K562 (cell line): ENCODE measurements at regions not wholly inside any gene's neighbourhood (a gene's known extent, or its start where the extent isn't known, plus 50 kb on each side); places are given as distances from the start of the nearest gene placed in this dataset.

ENCODE experiments used
- ATAC-seq: fragments of 200-7000 bp; cut with Tn5 transposase; 3 replicates; pipeline ENCODE4 v1.9.1; 2020; ENCODE audit warnings: moderate library complexity
- BruUV-seq: library from RNA; stranded (reverse); fragments of 400-500 nt; replicated peaks from 2 replicates; lab custom pipeline; 2021; lab: Mats Ljungman, UMichigan
- CTCF ChIA-PET: fragments of 300-600 bp; formaldehyde crosslinking; extraction: SDS; loops from one replicate; lab custom pipeline; 2021; ENCODE audit warnings: low intra/inter-chr PET ratio; lab: Yijun Ruan, JAX
- POLR2A ChIA-PET: fragments of 300-600, 350-650 bp; sonication (Branson Sonifier 250); formaldehyde crosslinking; extraction: SDS; loops from one replicate; lab custom pipeline; 2021; ENCODE audit warnings: antibody characterized with exemption, inconsistent platforms; lab: Yijun Ruan, JAX
- DNase-seq, 4 experiments: peaks; one replicate each; pipeline versions ENCODE4 v3.0.0 to v3.0.0-alpha.2; 2011 to 2018; ENCODE audit warnings: low spot score in 3 of 4, mixed read lengths in 3 of 4; ENCODE audit errors: extremely low read depth in 1 of 4
- FAIRE-seq: peaks from 2 replicates; lab custom pipeline; 2011; peaks lifted over from hg19 to GRCh38; lab: Jason Lieb, UNC
- H2AFZ ChIP-seq: 2 replicates; pipeline ENCODE4 v1.6.0; 2011; ENCODE audit warnings: low read depth, low read length, control low read depth, inconsistent platforms
- H3K27ac ChIP-seq: fragments of 200-600 bp; 3 replicates; pipeline ENCODE4 v1.8.0; 2011; ENCODE audit warnings: low read depth, mild to moderate bottlenecking, control low read depth, inconsistent platforms, low read length, moderate library complexity, mixed read lengths; ENCODE audit errors: extremely low read depth
- H3K27me3 ChIP-seq, 2 experiments: fragments of 300-600 bp in 1 of 2; 2 replicates in 1 of 2; 3 replicates in 1 of 2; pipeline versions ENCODE4 v1.6.0 to v1.8.0; 2011; ENCODE audit warnings: inconsistent platforms in 2 of 2, low read length in 2 of 2, mild to moderate bottlenecking in 1 of 2, mixed read lengths in 1 of 2, moderate library complexity in 1 of 2; ENCODE audit not compliant: control insufficient read depth in 2 of 2, insufficient read depth in 2 of 2
- H3K36me3 ChIP-seq: fragments of 300-600 bp; 3 replicates; pipeline ENCODE4 v1.8.0; 2011; ENCODE audit warnings: mild to moderate bottlenecking, low read length, inconsistent platforms; ENCODE audit not compliant: control insufficient read depth, insufficient read depth
- H3K4me1 ChIP-seq, 2 experiments: fragments of 200-600 bp in 1 of 2; replicated peaks in 1 of 2; 2 replicates in 1 of 2; 3 replicates in 1 of 2; pipeline versions ENCODE4 v1.5.1 to v1.8.0; 2011; ENCODE audit warnings: inconsistent platforms in 2 of 2, low read length in 2 of 2, mild to moderate bottlenecking in 1 of 2, mixed read lengths in 1 of 2, moderate library complexity in 1 of 2; ENCODE audit not compliant: control insufficient read depth in 2 of 2, insufficient read depth in 2 of 2
- H3K4me2 ChIP-seq: 2 replicates; pipeline ENCODE4 v1.6.1; 2011; ENCODE audit warnings: low read length, control low read depth, inconsistent platforms, mixed read lengths; ENCODE audit not compliant: insufficient read depth
- H3K4me3 ChIP-seq: fragments of 200-600 bp; sonication (generic), shearing (Covaris generic); 2 replicates; pipeline ENCODE4 v1.5.1; 2016; ENCODE audit warnings: control low read depth, inconsistent platforms
- H3K79me2 ChIP-seq: fragments of 200-600 bp; 3 replicates; pipeline ENCODE4 v1.8.0; 2011; ENCODE audit warnings: low read length, inconsistent platforms; ENCODE audit not compliant: control insufficient read depth, insufficient read depth
- H3K9ac ChIP-seq, 2 experiments: 2 replicates each; pipeline versions ENCODE4 v1.6.0 to v1.6.1; 2011; ENCODE audit warnings: low read depth in 2 of 2, low read length in 2 of 2, control low read depth in 1 of 2, inconsistent platforms in 1 of 2, mild to moderate bottlenecking in 1 of 2, mixed read lengths in 1 of 2; ENCODE audit not compliant: insufficient read depth in 1 of 2
- H3K9me1 ChIP-seq: one replicate; pipeline ENCODE4 v1.6.0; 2011; ENCODE audit warnings: inconsistent platforms, mild to moderate bottlenecking, low read length, moderate library complexity; ENCODE audit not compliant: control insufficient read depth, insufficient read depth
- H3K9me3 ChIP-seq: replicated peaks from 2 replicates; pipeline ENCODE4 v1.5.1; 2011; ENCODE audit warnings: low read depth, low read length, inconsistent platforms; ENCODE audit not compliant: control insufficient read depth, insufficient read depth
- H4K20me1 ChIP-seq: replicated peaks from 2 replicates; pipeline ENCODE4 v1.6.1; 2011; ENCODE audit warnings: low read length, inconsistent platforms, mixed read lengths; ENCODE audit not compliant: control insufficient read depth, insufficient read depth
- HDAC6 ChIP-seq: IDR thresholded peaks from 2 replicates; pipeline ENCODE4 v1.6.1; 2012; ENCODE audit warnings: low read depth, mild to moderate bottlenecking, control low read depth, inconsistent platforms, low read length, moderate library complexity
- MTA2 ChIP-seq: fragments of 450-650 bp; IDR thresholded peaks from 2 replicates; pipeline ENCODE4 v1.6.1; 2016; ENCODE audit warnings: low read depth
- ZNF449 ChIP-seq: fragments of 250-450 bp; sonication (Bioruptor Pico); IDR thresholded peaks from 2 replicates; pipeline ENCODE4 v1.8.0; 2022; ENCODE audit warnings: moderate library complexity, mild to moderate bottlenecking, inconsistent platforms
- WGBS: fragments of 100-300 bp; shearing (Covaris generic); methylation state at CpG from one replicate; pipeline ENCODE4 v1.1.6; 2016; ENCODE audit warnings: low coverage, mixed read lengths; ENCODE audit not compliant: insufficient coverage; ENCODE audit errors: missing lambda C conversion rate; 5-methylcytosine and 5-hydroxymethylcytosine counted together
- in situ Hi-C: fragments of 300-500 bp; cut with MboI; formaldehyde crosslinking; loops from 4 replicates; pipeline ENCODE4 v1.15.0; 2018; ENCODE audit warnings: inconsistent platforms, mixed read lengths
- intact Hi-C: fragments of 100-400 bp; cut with micrococcal nuclease; formaldehyde crosslinking; loops from 2 replicates; pipeline ENCODE4 v1.14.2; 2022
- TF ChIP-seq, protein P1 (sequence below), 2 experiments: IDR thresholded peaks; 2 replicates each; pipeline ENCODE4 v1.6.1; 2011; ENCODE audit warnings: borderline replicate concordance in 1 of 2, control low read depth in 1 of 2, low read depth in 1 of 2, low read length in 1 of 2, mild to moderate bottlenecking in 1 of 2, mixed read lengths in 1 of 2, moderate library complexity in 1 of 2; ENCODE audit not compliant: insufficient read depth in 1 of 2, insufficient read length in 1 of 2, poor library complexity in 1 of 2, severe bottlenecking in 1 of 2; ENCODE audit errors: extremely low read depth in 1 of 2
- TF ChIP-seq, protein P2 (sequence below), 2 experiments: fragments of 450-650 bp in 1 of 2; sonication (generic) in 1 of 2; formaldehyde crosslinking in 1 of 2; IDR thresholded peaks; 2 replicates each; pipeline versions ENCODE4 v1.7.1 to v1.9.0; 2016 to 2022; ENCODE audit warnings: inconsistent platforms in 1 of 2, mild to moderate bottlenecking in 1 of 2, missing genetic modification reagents in 1 of 2

- no peak for TF ChIP-seq HDAC6
- TF ChIP-seq MTA2: no peak
- no peak for TF ChIP-seq ZNF449
- TF ChIP-seq, protein P1, sequence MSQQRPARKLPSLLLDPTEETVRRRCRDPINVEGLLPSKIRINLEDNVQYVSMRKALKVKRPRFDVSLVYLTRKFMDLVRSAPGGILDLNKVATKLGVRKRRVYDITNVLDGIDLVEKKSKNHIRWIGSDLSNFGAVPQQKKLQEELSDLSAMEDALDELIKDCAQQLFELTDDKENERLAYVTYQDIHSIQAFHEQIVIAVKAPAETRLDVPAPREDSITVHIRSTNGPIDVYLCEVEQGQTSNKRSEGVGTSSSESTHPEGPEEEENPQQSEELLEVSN (IDR thresholded peaks at IDR 0.05; ENCODE audit: borderline replicate concordance in 1 of 2, extremely low read depth in 1 of 2, insufficient read depth in 1 of 2, insufficient read length in 1 of 2, low read depth in 1 of 2, low read length in 1 of 2, poor library complexity in 1 of 2, severe bottlenecking in 1 of 2): no peak
- TF ChIP-seq, protein P2, sequence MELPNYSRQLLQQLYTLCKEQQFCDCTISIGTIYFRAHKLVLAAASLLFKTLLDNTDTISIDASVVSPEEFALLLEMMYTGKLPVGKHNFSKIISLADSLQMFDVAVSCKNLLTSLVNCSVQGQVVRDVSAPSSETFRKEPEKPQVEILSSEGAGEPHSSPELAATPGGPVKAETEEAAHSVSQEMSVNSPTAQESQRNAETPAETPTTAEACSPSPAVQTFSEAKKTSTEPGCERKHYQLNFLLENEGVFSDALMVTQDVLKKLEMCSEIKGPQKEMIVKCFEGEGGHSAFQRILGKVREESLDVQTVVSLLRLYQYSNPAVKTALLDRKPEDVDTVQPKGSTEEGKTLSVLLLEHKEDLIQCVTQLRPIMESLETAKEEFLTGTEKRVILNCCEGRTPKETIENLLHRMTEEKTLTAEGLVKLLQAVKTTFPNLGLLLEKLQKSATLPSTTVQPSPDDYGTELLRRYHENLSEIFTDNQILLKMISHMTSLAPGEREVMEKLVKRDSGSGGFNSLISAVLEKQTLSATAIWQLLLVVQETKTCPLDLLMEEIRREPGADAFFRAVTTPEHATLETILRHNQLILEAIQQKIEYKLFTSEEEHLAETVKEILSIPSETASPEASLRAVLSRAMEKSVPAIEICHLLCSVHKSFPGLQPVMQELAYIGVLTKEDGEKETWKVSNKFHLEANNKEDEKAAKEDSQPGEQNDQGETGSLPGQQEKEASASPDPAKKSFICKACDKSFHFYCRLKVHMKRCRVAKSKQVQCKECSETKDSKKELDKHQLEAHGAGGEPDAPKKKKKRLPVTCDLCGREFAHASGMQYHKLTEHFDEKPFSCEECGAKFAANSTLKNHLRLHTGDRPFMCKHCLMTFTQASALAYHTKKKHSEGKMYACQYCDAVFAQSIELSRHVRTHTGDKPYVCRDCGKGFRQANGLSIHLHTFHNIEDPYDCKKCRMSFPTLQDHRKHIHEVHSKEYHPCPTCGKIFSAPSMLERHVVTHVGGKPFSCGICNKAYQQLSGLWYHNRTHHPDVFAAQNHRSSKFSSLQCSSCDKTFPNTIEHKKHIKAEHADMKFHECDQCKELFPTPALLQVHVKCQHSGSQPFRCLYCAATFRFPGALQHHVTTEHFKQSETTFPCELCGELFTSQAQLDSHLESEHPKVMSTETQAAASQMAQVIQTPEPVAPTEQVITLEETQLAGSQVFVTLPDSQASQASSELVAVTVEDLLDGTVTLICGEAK (IDR thresholded peaks at IDR 0.05): no peak
- TF ChIP-seq, protein P2 (CRISPR knock-in tag; IDR thresholded peaks at IDR 0.05): no peak
- no peaks in the 10 kb centered on the region; the same call in 1 of the 2 replicates for H3K9me3 ChIP-seq
- no peak for DNase-seq
- H3K27me3 ChIP-seq: no peaks in the 10 kb centered on the region
- WGBS: 0% methylated on average over 1 of the region's 1 CpG
- no peak overlapping the region for H3K9ac ChIP-seq
- no peaks in the 10 kb centered on the region for H3K9me1 ChIP-seq
- no peaks in the 10 kb centered on the region for H4K20me1 ChIP-seq
- no peaks in the 10 kb centered on the region for H3K36me3 ChIP-seq
- ATAC-seq: no peak
- POLR2A ChIA-PET: no interaction called here
- no TSS peak for BruUV-seq
- intact Hi-C loops (no loop called here), in situ Hi-C loops (no loop called here)
- no peak for FAIRE-seq
- no peak overlapping the region for H3K4me3 ChIP-seq
- H3K27ac ChIP-seq: no peak overlapping the region
- CTCF ChIA-PET: no interaction called here
- H2AFZ ChIP-seq: no peak overlapping the region
- no peaks in the 10 kb centered on the region for H3K79me2 ChIP-seq
- H3K4me2 ChIP-seq: no peak overlapping the region
- H3K4me1 ChIP-seq: no peaks in the 10 kb centered on the region
Observed at GRCh38 chr5:30725073-30725472, 468.4 kb upstream of the CDH6 start.
